GM21367 (cell line): ENCODE measurements at regions not wholly inside any gene's neighbourhood (a gene's known extent, or its start where the extent isn't known, plus 50 kb on each side); places are given as distances from the start of the nearest gene placed in this dataset.
"Not testable (repeated sequence)": the region's sequence is repeated elsewhere in the genome, so short reads cannot be mapped to it uniquely, and the experiment has no call there.

Experiments
- ATAC-seq: cut with Tn5 transposase; IDR thresholded peaks from one replicate; pipeline ENCODE4 v1.9.1; 2021; ENCODE audit not compliant: unreplicated experiment

GRCh38 chr3:152621006-152621868, 213.7 kb upstream of the P2RY1 start:
- no peak for ATAC-seq

- ATAC-seq = no peak
These were observed 212.7 kb upstream of the P2RY1 start for GRCh38 chr3:152621967-152622810.

GRCh38 chr3:152622811-152623167, 212.1 kb upstream of the P2RY1 start:
- no peak for ATAC-seq

DNA sequence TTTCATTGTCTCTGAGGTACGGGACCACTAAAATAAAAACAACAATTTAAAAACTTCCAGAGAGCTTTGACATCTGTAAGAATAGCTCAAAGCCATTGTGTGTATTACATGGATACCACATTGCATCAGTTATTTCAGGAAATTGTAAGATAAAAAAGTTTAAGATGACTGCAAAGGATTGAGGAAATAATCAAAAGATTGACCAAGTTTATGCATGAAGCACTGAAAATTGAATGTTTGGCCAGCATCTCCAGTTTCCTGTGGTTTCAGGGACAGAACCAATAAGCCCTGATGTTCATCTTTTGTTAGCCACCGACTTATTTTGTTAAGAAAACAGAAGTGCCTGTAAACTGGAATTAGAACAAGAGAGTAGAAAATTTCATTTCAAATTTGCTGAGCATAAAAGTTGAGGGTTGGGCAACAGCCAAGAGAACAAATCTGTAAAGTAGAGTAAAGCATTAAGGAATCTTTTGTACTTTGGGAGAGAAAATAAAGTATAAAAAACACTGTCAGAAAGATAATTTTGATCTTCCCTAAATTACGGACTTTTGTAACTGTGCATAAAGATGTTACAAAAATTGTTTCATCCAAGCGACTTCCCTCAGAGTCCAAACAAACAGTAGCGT, 211.5 kb upstream of the P2RY1 start:
- no peak for ATAC-seq

DNA sequence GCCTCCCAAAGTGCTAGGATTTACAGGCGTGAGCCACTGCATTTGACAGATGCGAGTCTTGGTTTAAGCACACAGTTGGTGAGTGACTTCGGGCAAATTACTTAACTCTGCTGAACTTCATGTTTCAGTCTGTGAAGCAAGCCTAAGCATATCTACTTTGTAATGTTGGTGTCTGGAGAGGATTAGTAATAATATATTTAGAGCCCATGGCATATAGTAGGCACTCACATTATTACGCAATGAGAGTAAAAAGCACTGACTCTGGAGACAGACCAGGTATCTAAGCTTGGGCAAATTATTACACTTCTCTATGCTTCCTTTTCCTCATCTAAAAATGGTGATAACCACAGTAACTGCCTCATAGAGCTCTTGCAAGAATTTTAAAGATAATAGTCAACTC, 208.7 kb upstream of the P2RY1 start:
- ATAC-seq = no peak

DNA sequence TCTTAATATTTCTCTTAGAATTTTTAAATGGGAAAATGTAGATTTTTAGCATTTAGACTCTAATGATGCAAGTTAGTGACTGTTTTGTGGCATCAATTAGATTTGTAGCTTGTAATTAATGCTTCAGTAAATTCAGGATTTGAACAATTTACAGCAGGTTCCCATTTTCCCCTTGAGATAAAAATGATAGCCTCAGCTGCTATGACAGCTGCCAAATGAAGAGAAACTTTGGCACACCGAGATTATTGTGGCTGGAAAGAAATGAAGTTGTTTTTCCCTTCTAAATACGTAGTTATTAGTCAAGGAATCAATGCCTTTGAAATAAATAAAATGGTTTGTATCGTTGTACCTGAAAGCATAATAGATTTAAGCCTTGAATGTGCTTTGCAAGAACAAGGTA, 206.4 kb upstream of the P2RY1 start:
- no peak for ATAC-seq

GRCh38 chr3:152629363-152630122, 205.4 kb upstream of the P2RY1 start:
- ATAC-seq = no peak

DNA sequence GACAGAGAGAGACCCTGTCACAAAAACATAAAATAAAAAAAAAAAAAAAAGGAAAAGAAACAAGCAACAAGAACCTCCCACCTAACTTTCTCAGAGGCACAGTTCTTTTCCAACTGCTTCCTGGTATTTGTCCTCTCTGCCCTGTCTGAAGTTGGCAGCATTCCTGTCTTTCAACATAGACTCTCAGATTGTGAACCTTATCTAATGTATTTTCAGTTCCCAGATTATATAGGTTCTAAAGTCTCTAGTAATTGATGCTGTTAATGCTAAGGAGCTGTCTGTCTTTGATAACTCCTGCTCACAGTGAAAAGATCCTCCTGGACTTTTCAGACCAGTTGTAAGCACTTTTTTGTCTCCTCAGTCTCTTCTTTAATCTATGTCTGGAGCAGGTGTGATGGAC, 199.5 kb upstream of the P2RY1 start:
- no peak for ATAC-seq

GRCh38 chr3:152636651-152637050, 198.3 kb upstream of the P2RY1 start:
- no peak for ATAC-seq

- ATAC-seq = no peak
These were observed 196.7 kb upstream of the P2RY1 start for GRCh38 chr3:152638214-152638613.

- no peak for ATAC-seq
These were observed 196.1 kb upstream of the P2RY1 start for GRCh38 chr3:152638707-152639450.

DNA sequence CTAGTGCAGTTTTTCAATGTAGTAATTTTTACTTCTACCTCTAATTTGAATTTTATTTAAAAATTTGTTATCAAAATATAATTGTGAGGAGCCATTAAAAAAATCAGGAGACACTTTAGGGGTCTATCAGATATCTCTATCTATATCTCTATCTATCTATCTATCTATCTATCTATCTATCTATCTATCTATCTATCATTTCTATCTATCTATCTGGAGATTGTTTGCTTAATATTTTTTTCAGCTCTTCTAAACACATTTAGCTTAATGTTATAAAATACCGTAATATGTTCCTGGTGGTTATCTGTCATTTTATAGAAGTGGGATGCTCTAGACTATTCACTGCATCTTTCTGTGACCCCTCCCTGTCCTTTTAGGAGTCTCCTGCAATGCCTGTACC, 193.7 kb upstream of the P2RY1 start:
- ATAC-seq = no peak

DNA sequence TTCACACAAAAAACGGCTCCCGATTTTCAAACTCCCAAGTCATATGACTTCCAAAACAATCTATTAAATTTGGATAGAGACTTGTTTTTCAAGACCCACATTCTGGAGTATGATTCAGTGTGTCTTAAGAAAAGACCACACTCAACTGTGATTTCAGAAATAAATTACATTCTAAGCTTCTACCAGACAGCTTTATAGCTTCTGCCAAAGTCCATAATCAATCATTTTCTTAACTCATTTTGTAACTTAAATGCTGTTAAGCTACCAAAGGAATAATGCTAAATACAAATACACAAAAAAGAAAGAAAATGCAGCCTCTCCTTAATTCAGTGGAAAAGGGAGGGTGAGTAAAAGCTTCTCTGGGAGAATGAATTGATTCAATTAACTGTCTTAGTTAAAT, 192.3 kb upstream of the P2RY1 start:
- no peak for ATAC-seq

GRCh38 chr3:152644478-152644877, 190.5 kb upstream of the P2RY1 start:
- ATAC-seq = no peak

DNA sequence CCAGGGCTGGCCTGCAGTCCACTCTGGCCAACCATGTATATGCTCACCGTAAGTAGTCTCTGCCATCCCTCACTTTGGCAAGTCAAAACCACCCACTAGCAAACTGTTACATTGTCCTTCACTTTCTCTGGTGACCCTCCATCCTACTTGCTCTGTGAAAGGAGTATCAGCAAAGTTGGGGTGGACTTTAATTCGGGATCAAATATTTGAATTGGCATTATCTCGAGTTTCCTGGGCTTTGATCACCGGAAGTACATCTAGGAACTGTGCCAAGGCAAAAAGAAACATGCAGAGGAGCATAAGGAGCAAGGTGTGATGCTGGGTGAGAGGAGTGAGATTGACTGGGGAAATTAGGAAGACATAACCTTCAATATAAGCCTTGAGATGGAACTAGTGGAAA, 188.9 kb upstream of the P2RY1 start:
- no peak for ATAC-seq

DNA sequence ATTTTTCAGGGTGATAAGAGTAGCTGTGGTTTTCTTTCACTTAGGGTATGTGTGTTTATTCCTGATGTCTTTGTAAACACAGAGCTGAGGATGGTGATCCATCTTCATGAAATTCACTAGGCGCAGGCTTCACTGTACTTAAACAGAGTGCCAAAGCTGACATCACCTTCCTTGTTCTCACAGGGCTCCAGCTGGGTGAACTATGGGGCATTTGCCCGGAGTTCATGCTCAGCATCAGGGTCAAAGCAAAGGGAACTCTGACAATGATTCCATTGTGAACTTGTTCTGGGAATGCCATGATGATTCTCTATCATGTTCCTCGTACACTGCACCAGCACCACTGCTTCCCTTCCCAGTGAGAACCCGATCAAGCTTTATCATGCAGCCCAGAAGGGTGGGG, 184.8 kb upstream of the P2RY1 start:
- ATAC-seq = no peak

DNA sequence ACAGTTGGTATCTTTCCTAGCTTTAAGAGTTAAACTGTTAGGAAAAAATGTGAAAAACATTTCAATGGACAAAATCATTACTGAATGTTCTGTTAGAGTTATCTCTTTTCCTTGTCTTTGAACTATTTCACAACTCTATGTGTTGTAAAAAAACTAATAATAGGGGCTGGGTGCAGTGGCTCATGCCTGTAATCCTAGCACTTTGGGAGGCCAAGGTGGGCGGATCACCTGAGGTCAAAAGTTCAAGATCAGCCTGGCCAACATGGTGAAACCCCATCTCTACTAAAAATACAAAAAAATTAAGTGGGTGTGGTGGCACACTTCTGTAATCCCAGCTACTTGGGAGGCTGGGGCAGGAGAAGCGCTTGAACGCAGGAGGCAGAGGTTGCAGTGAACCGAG, 184.0 kb upstream of the P2RY1 start:
- not testable (repeated sequence) for ATAC-seq

DNA sequence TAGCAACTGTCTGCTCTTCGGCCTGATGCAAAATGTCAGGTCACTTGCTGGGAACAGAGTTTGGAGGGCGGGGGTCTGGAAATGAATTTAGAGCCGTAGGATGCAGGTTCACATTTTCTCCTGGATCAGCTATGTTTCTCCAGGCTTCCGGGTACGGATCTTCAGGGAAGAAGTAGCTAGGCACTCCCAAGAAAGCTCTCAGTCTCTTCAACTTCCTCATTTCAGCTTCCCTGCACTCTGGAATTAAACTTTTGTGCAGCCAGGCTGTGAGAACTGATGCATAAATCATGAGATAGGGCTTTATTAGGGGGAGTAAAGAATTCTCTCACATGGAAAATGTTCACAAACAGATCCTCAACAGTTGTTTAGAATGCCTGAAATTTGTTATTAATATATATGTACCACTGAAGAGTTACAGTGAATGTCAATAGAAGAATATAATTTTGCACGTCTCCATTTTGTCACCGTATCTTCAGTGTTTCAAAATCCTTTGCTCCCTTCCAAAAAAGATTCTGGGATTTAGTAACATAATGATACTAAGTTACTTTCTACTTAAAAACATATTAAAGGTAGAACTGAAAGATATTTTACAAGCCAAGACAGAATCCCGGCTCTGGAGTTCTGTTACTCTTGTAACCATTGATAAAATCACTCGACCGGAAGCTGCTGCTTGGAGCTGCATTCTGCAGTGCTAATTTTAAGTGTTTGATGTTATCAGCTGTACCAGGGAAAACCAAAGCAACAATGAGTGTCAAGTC, 178.5 kb upstream of the P2RY1 start:
- no peak for ATAC-seq

DNA sequence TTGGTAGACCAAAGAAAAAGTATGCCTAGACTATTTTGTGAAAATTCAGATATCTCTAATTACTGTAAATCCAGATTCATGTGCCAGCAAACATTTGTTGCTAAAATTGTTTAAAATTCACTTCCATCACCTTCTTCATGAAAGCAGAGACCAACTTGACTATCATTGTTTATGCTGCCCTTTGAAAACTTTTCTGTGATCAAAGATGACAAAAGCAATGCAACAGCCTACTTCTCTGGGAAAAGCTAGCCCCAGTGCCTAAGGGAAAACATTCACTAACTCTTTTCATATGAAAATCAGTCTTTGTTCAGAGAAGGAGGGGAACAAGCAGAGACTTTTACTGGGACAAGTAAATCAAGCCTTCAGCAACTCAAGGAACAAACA, 178.0 kb upstream of the P2RY1 start:
- ATAC-seq = no peak
